Fibroblast of pulmonary artery (primary cell): ENCODE measurements at regions not wholly inside any gene's neighbourhood (a gene's known extent, or its start where the extent isn't known, plus 50 kb on each side); places are given as distances from the start of the nearest gene placed in this dataset.

Experiments used
- DNase-seq: peaks from one replicate; pipeline ENCODE4 v3.0.0-alpha.2; 2010; ENCODE audit warnings: low read depth
- H3K4me3 ChIP-seq: replicated peaks from 2 replicates; pipeline ENCODE4 v1.5.1; 2011; ENCODE audit warnings: low read depth, mild to moderate bottlenecking, control low read depth, low read length, moderate library complexity
- TF ChIP-seq, protein P1 (sequence below): IDR thresholded peaks from 2 replicates; pipeline ENCODE4 v1.5.1; 2011; ENCODE audit warnings: mild to moderate bottlenecking, control low read depth, low read length, inconsistent platforms; ENCODE audit errors: missing control alignments

DNA sequence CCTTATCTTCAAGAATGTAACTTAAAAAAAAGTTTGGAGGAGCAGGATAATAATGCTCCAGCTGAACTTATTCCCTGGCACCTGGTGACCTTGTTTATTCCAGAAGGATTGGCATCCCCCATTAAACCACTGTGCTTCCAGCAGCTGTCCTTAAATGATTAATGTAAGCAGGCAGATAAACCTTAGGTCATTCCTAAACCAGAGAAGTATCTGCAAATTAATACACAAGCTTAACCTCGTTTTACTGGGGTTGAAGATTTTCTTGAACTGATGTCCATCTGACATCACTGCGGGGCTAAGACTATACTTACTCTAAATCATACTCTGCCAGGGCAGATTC lies 116.1 kb upstream of the PALS2 start:
- TF ChIP-seq, protein P1, sequence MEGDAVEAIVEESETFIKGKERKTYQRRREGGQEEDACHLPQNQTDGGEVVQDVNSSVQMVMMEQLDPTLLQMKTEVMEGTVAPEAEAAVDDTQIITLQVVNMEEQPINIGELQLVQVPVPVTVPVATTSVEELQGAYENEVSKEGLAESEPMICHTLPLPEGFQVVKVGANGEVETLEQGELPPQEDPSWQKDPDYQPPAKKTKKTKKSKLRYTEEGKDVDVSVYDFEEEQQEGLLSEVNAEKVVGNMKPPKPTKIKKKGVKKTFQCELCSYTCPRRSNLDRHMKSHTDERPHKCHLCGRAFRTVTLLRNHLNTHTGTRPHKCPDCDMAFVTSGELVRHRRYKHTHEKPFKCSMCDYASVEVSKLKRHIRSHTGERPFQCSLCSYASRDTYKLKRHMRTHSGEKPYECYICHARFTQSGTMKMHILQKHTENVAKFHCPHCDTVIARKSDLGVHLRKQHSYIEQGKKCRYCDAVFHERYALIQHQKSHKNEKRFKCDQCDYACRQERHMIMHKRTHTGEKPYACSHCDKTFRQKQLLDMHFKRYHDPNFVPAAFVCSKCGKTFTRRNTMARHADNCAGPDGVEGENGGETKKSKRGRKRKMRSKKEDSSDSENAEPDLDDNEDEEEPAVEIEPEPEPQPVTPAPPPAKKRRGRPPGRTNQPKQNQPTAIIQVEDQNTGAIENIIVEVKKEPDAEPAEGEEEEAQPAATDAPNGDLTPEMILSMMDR = no peak
- H3K4me3 ChIP-seq = no peak overlapping the region

DNA sequence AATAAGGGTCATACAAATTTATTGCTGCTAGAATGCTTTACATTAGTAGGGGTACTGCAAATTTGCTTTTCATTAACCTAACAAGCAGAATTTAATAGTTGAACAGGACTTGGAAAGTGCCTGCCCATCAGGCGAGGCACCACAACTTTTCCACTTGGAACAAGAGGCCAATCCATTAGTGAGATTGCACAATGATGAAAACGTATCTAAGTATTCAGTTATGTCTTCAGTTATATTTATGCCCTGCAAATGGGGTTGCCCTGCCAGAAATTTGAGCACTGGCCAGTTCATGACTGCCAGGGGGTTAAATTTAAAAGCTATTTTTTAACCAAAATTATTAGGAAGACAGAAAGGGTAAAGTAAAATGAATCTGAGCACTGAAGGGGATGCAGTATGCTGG lies 111.1 kb upstream of the PALS2 start:
- H3K4me3 ChIP-seq = no peak overlapping the region
- no peak for DNase-seq
- TF ChIP-seq, protein P1 = no peak

More for the DNA sequence above, 116.1 kb upstream of the PALS2 start:
- no peak for DNase-seq

DNA sequence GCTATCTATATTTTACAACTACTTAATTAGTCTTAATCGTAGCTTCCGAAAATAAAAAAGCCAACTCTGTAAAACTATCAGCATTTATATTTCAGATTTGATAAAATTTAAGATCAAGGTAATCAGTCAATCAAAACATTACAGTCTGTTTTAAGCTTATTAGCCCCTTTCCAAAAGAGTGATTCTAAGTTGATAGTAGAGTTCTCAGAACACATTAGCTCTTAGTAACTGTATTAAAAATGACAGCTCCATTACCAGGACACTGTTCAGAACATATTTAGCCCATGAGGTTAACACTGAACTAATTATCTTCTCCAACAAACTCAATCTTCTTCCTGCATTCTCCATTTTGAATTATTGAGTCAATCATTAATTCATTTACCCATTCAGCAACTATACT lies 110.3 kb upstream of the PALS2 start:
- TF ChIP-seq, protein P1 = no peak
- DNase-seq = no peak
- H3K4me3 ChIP-seq = no peak overlapping the region

GRCh38 chr7:24463474-24463873 lies 109.8 kb upstream of the PALS2 start:
- no peak for DNase-seq
- TF ChIP-seq, protein P1 = no peak
- H3K4me3 ChIP-seq = no peak overlapping the region

GRCh38 chr7:24464861-24465260 lies 108.4 kb upstream of the PALS2 start:
- TF ChIP-seq, protein P1 = no peak
- DNase-seq = no peak

DNA sequence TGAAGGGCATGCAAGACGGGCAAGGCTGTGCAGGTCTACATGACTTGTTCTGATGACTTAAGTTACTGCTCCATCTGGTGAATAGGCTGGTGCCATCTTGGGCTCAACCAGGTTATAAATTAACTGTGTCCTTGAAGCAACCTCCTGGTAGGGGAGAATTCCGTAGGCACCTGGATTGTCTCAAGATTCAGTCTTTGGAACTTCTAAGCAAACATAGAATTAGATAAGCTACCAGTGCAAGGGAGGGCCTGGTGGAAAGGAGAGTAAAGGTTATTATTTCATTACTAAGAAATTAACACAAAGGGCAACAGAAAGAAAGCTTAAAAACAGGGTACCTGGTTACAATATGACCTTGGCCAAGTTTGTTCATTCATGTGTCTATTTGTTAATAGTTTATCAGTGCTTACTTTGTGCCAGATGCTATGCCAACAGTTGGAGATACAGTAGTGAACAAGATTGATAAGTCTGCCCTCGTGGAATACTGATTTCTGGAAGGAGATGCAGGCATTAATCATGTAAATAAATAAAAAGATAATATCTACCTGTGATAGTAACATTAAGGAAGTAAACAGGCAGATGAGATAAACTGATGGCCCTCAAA lies 107.0 kb upstream of the PALS2 start:
- no peak overlapping the region for H3K4me3 ChIP-seq
- no peak for DNase-seq
- TF ChIP-seq, protein P1 = no peak

More at GRCh38 chr7:24464861-24465260, 108.4 kb upstream of the PALS2 start:
- H3K4me3 ChIP-seq = no peak overlapping the region

DNA sequence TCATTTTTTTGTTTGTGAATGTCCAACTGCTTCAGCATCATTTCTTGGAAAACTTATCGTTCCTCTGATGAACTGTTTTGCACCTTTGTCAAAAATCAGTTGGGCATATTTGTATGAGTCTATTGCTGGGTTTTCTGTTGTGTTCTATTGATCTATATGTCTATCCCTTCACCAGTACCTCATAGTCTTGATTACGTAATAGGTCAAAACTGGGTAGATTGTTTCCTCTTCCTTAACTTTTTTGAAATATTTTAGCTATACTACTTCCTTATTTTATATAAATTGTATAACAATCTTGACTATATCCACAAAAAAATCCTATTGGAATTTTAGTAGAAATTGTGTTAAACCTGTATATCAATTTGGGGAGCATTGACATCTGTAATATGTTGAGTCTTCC lies 104.1 kb upstream of the PALS2 start:
- DNase-seq = no peak
- TF ChIP-seq, protein P1 = no peak
- H3K4me3 ChIP-seq = no peak overlapping the region
